Loucy (cell line): ENCODE measurements at regions not wholly inside any gene's neighbourhood (a gene's known extent, or its start where the extent isn't known, plus 50 kb on each side); places are given as distances from the start of the nearest gene placed in this dataset.

Source experiments
- EZH2phosphoT487 ChIP-seq: fragments of 200-600 bp; IDR thresholded peaks from 2 replicates; pipeline ENCODE4 v1.6.1; 2018; ENCODE audit warnings: antibody characterized with exemption, mild to moderate bottlenecking, moderate library complexity, borderline replicate concordance
- TF ChIP-seq, protein P1 (sequence below): fragments of 200-600 bp; sonication (generic); conservative IDR thresholded peaks from 2 replicates; pipeline ENCODE4 v1.5.1; 2014; ENCODE audit warnings: mild to moderate bottlenecking, antibody characterized with exemption, low read length

DNA sequence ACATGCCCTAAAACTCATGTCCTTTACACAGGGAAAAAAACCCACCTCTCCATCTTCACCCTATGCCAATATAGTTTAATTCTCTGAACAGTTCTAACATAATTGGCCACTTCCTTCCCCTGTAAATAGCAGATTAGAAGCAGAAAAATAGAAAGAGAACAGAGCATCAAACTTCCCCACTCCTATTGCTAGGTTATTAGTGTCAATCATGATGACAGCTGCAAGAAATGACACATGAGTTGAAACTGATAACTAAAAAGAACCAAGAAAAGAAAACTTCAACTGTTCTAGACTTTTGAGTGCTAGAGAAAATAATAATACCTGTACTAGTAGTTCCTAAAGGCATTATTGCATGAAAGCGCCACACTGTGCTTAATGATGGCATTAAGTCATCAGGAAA lies 284.5 kb upstream of the TRPC5 start:
- TF ChIP-seq, protein P1, sequence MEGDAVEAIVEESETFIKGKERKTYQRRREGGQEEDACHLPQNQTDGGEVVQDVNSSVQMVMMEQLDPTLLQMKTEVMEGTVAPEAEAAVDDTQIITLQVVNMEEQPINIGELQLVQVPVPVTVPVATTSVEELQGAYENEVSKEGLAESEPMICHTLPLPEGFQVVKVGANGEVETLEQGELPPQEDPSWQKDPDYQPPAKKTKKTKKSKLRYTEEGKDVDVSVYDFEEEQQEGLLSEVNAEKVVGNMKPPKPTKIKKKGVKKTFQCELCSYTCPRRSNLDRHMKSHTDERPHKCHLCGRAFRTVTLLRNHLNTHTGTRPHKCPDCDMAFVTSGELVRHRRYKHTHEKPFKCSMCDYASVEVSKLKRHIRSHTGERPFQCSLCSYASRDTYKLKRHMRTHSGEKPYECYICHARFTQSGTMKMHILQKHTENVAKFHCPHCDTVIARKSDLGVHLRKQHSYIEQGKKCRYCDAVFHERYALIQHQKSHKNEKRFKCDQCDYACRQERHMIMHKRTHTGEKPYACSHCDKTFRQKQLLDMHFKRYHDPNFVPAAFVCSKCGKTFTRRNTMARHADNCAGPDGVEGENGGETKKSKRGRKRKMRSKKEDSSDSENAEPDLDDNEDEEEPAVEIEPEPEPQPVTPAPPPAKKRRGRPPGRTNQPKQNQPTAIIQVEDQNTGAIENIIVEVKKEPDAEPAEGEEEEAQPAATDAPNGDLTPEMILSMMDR = no peak
- TF ChIP-seq EZH2phosphoT487 = no peak
